Lung (tissue), 11 donors: ENCODE measurements at regions not wholly inside any gene's neighbourhood (a gene's known extent, or its start where the extent isn't known, plus 50 kb on each side); places are given as distances from the start of the nearest gene placed in this dataset.

Experiments used
- ATAC-seq: fragments of 200-7000 bp; cut with Tn5 transposase; one replicate; pipeline ENCODE4 v1.9.1; 2020; ENCODE audit warnings: moderate number of reproducible peaks; ENCODE audit not compliant: insufficient read depth, low FRiP score
- DNase-seq, 3 donors: peaks; one replicate each; pipeline ENCODE4 v3.0.0-alpha.2; 2013 to 2017
- H3K27ac ChIP-seq, 2 donors: one replicate each; pipeline ENCODE4 v1.5.1; 2013; ENCODE audit warnings: mild to moderate bottlenecking in 2 of 2, moderate library complexity in 2 of 2, control low read depth in 1 of 2, inconsistent platforms in 1 of 2, low read depth in 1 of 2, low read length in 1 of 2
- H3K27me3 ChIP-seq, 3 donors: one replicate each; pipeline ENCODE4 v1.5.1; 2013; ENCODE audit warnings: low read length in 2 of 3; ENCODE audit not compliant: control insufficient read depth in 3 of 3, insufficient read depth in 3 of 3
- H3K36me3 ChIP-seq, 4 donors: one replicate each; pipeline ENCODE4 v1.5.1; 2013; ENCODE audit warnings: low read length in 4 of 4, mild to moderate bottlenecking in 1 of 4, moderate library complexity in 1 of 4; ENCODE audit not compliant: control insufficient read depth in 4 of 4, insufficient read depth in 4 of 4
- H3K4me1 ChIP-seq, 5 donors: one replicate each; pipeline ENCODE4 v1.5.1; 2013; ENCODE audit warnings: low read length in 5 of 5, mild to moderate bottlenecking in 2 of 5, moderate library complexity in 1 of 5; ENCODE audit not compliant: control insufficient read depth in 5 of 5, insufficient read depth in 5 of 5
- H3K4me3 ChIP-seq: one replicate; pipeline ENCODE4 v1.5.1; 2013; ENCODE audit warnings: mild to moderate bottlenecking, control low read depth, moderate library complexity
- H3K9ac ChIP-seq, 2 donors: one replicate each; pipeline ENCODE4 v1.5.1; 2013; ENCODE audit warnings: low read length in 2 of 2, control low read depth in 1 of 2; ENCODE audit not compliant: insufficient read depth in 1 of 2
- H3K9me3 ChIP-seq, 4 donors: one replicate each; pipeline ENCODE4 v1.5.1; 2013; ENCODE audit warnings: low read length in 3 of 4, mild to moderate bottlenecking in 1 of 4, moderate library complexity in 1 of 4; ENCODE audit not compliant: control insufficient read depth in 4 of 4, insufficient read depth in 3 of 4
- WGBS, 2 donors: extraction: QIAGEN DNeasy Blood & Tissue Kit; methylation state at CpG; one replicate each; pipeline ENCODE4 v1.1.7; 2013; 5-methylcytosine and 5-hydroxymethylcytosine counted together
- TF ChIP-seq, protein P1 (sequence below): IDR thresholded peaks from 2 replicates; pipeline ENCODE4 v1.5.1; 2012; ENCODE audit warnings: mild to moderate bottlenecking; ENCODE audit errors: control extremely low read depth, extremely low read depth
- donor health status: control.
- donor health status: control.
- donor health status: Bipolar disorder and iron deficiency.
- donor health status: healthy.
- donor health status: DM: yes; HTN: yes; CAD: no.

DNA sequence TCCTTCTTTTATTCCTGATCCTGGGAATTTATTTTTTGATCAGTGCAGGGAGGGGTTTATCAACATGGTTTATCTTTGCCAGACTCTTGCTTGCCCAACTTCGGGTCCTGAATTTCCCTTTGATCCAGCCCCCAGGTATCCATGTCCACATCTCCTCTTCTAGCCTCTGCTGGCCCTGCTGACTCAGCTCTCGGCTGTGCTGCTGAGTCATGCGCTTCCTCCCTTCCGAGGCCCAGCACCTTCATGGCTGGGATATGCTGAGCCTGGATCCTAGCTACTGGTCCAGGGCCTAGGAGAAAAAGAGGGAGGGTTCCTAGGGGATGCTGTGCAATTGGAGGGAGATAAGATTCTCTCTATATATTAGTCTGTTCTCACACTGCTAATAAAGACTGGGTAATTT, 380.7 kb upstream of the SHH start:
- WGBS, 2 donors: 72 to 75% methylated on average over 4 of the region's 4 CpGs
- H3K27me3 ChIP-seq: no peaks in the 10 kb centered on the region
- DNase-seq: no peak

DNA sequence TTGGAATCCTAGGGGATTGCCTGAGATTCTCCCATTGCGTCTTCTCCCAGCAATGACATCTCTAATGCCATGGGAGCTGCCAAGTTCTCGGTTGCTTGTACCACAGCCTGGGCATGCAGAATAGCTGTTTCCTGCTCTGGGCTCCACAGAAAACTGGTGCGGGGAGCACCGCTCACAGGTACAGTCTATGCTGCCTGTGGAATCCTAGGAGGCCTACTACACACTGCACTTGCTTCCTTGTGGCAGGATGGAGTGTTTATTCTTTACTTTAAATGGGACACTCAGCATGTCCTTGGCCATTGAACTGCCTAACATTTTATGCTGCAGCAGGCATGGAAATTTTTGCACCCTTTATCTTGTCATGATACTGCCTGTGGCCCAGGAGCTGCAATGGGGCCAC, 378.8 kb upstream of the SHH start:
- no peak for ATAC-seq
- Histone ChIP-seq H3K9ac (no peak overlapping the region), H3K27ac (no peak overlapping the region), H3K9me3 (peaks cover 0 to 8% (median 4%) of the 10 kb centered on the region in 4 donors), H3K36me3 (no peaks in the 10 kb centered on the region), H3K4me3 (no peak overlapping the region), H3K4me1 (no peaks in the 10 kb centered on the region), H3K27me3 (no peaks in the 10 kb centered on the region)
- TF ChIP-seq, protein P1, sequence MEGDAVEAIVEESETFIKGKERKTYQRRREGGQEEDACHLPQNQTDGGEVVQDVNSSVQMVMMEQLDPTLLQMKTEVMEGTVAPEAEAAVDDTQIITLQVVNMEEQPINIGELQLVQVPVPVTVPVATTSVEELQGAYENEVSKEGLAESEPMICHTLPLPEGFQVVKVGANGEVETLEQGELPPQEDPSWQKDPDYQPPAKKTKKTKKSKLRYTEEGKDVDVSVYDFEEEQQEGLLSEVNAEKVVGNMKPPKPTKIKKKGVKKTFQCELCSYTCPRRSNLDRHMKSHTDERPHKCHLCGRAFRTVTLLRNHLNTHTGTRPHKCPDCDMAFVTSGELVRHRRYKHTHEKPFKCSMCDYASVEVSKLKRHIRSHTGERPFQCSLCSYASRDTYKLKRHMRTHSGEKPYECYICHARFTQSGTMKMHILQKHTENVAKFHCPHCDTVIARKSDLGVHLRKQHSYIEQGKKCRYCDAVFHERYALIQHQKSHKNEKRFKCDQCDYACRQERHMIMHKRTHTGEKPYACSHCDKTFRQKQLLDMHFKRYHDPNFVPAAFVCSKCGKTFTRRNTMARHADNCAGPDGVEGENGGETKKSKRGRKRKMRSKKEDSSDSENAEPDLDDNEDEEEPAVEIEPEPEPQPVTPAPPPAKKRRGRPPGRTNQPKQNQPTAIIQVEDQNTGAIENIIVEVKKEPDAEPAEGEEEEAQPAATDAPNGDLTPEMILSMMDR: no peak
- no peak for DNase-seq
- WGBS, 2 donors: 79 to 87% methylated on average over 4 of the region's 4 CpGs

More for the DNA sequence above, 380.7 kb upstream of the SHH start:
- ATAC-seq: no peak
- no peak overlapping the region for H3K4me3 ChIP-seq
- no peak overlapping the region for H3K27ac ChIP-seq
- H3K36me3 ChIP-seq: no peaks in the 10 kb centered on the region
- no peak overlapping the region for H3K9ac ChIP-seq
- H3K4me1 ChIP-seq: no peaks in the 10 kb centered on the region
- TF ChIP-seq, protein P1: no peak
- H3K9me3 ChIP-seq: peaks cover 0 to 5% (median 0%) of the 10 kb centered on the region in 4 donors

DNA sequence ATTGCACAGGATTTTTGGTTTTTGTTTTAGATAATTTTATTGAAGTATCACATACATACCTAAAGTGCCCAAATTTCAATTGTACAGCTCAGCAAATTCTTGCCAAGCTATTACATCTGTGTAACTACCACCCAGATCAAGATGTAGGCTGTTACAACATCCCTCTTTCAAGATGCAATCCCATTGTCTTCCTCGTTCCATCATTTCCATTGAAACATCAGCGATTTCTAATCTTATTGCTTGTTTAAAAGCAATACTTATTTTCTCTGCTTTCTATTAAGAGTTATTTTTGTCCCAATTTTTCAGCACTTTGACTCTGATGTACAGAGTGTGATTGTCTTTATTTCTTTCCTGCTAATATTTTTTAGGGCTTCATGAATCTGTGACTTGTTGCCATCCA, 372.8 kb upstream of the SHH start:
- DNase-seq (no peak), ATAC-seq (no peak)
- H3K4me1 ChIP-seq: no peaks in the 10 kb centered on the region
- H3K9ac ChIP-seq: no peak overlapping the region
- no peak overlapping the region for H3K27ac ChIP-seq
- no peak overlapping the region for H3K4me3 ChIP-seq
- H3K36me3 ChIP-seq: no peaks in the 10 kb centered on the region
- WGBS, 2 donors: 96 to 97% methylated on average over 2 of the region's 2 CpGs
- no peaks in the 10 kb centered on the region for H3K27me3 ChIP-seq
- TF ChIP-seq, protein P1: no peak
- H3K9me3 ChIP-seq: peaks cover 0 to 15% (median 2%) of the 10 kb centered on the region in 4 donors

DNA sequence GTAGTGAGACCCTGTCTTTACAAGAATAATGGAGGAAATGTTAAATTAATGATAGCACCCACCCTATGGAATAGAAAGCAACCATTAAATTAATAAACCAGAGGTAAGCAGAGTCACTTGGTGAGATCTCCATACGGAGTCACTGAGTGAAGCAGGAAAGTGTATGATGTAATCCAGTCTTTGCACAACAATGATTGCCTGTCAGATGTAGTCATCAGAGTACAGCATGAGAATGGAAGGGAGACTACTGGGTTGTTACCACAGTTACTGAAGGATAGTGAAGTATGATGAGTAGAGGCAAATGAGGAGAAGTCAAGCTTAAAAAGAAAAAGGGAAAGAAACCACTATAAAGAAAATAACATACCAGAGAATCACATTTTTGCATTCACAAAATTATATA, 371.9 kb upstream of the SHH start:
- Histone ChIP-seq H3K27ac (no peak overlapping the region), H3K4me3 (no peak overlapping the region), H3K9ac (no peak overlapping the region), H3K4me1 (no peaks in the 10 kb centered on the region), H3K27me3 (no peaks in the 10 kb centered on the region), H3K36me3 (no peaks in the 10 kb centered on the region), H3K9me3 (peaks cover 0 to 15% (median 2%) of the 10 kb centered on the region in 4 donors)
- WGBS, 2 donors: 41 to 47% methylated on average over 1 of the region's 1 CpG
- ATAC-seq: no peak
- TF ChIP-seq, protein P1: no peak
- DNase-seq: no peak
